AG04450 (cell line): ENCODE measurements at regions not wholly inside any gene's neighbourhood (a gene's known extent, or its start where the extent isn't known, plus 50 kb on each side); places are given as distances from the start of the nearest gene placed in this dataset.

ENCODE experiments used
- CTCF ChIA-PET: fragments of 300-600, 350-600 bp; formaldehyde crosslinking; extraction: SDS; loops from one replicate; lab custom pipeline; 2022; ENCODE audit warnings: antibody characterized with exemption, inconsistent platforms; lab: Charles Lee
- POLR2A ChIA-PET: fragments of 350-600 bp; formaldehyde crosslinking; extraction: SDS; loops from one replicate; lab custom pipeline; 2021; ENCODE audit warnings: antibody characterized with exemption, inconsistent platforms; lab: Yijun Ruan, JAX
- DNase-seq: peaks from one replicate; pipeline ENCODE4 v3.0.0-alpha.2; 2011; ENCODE audit warnings: low read depth, low spot score
- H3K27ac ChIP-seq: one replicate; pipeline ENCODE4 v1.5.1; 2012; ENCODE audit warnings: low read depth, low read length, control low read depth
- H3K27me3 ChIP-seq: one replicate; pipeline ENCODE4 v1.6.0; 2012; ENCODE audit warnings: low read length; ENCODE audit not compliant: control insufficient read depth, insufficient read depth
- H3K4me3 ChIP-seq: 2 replicates; pipeline ENCODE4 v1.5.1; 2011; ENCODE audit warnings: mild to moderate bottlenecking, low read depth, low read length, control low read depth
- H3K9me3 ChIP-seq: 2 replicates; pipeline ENCODE4 v1.5.1; 2012; ENCODE audit warnings: low read length; ENCODE audit not compliant: control insufficient read depth, insufficient read depth
- TF ChIP-seq, protein P1 (sequence below): IDR thresholded peaks from 2 replicates; pipeline ENCODE4 v1.5.1; 2011; ENCODE audit warnings: low read depth, low read length, control low read depth, inconsistent platforms

DNA sequence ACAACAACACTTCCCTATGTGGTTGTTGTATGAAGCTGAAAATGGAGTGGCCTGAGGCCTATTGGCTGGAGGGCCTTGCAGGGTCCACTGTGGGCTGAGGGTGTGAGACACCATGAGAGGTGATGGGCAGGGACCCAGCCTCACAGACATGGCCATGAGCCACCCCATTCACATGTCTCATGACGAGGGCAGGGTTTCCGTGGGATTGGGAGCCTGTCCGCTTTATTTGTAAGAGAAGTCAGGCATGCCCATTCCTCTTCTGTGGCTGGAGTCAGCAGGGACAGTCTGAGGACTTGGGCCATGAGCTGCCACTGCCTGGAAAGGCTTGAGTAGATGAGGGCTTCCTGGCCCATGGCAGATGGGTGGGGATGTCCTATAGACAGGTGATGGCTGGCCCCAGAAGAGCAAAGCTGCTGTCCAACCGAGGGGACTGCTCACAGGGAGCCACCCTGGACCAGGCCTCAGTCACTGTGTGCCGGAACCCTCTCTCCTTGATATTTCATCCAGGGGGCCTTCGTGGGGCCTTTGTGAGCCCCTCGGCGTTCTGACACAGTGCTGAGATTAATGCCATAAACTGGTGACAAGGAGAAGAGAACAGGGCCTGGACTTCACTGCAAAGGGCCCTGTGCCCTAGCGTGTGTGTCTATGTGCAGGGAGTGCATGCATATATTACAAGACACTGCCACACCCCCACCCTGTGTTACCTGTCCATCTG, 971.9 kb downstream of the BRD1 start:
- Histone ChIP-seq H3K4me3 (no peak overlapping the region), H3K27me3 (no peaks in the 10 kb centered on the region), H3K9me3 (peaks cover 87% of the 10 kb centered on the region), H3K27ac (no peak overlapping the region)
- POLR2A ChIA-PET = no interaction called here
- CTCF ChIA-PET = no interaction called here
- DNase-seq = no peak
- TF ChIP-seq, protein P1, sequence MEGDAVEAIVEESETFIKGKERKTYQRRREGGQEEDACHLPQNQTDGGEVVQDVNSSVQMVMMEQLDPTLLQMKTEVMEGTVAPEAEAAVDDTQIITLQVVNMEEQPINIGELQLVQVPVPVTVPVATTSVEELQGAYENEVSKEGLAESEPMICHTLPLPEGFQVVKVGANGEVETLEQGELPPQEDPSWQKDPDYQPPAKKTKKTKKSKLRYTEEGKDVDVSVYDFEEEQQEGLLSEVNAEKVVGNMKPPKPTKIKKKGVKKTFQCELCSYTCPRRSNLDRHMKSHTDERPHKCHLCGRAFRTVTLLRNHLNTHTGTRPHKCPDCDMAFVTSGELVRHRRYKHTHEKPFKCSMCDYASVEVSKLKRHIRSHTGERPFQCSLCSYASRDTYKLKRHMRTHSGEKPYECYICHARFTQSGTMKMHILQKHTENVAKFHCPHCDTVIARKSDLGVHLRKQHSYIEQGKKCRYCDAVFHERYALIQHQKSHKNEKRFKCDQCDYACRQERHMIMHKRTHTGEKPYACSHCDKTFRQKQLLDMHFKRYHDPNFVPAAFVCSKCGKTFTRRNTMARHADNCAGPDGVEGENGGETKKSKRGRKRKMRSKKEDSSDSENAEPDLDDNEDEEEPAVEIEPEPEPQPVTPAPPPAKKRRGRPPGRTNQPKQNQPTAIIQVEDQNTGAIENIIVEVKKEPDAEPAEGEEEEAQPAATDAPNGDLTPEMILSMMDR = no peak

- TF ChIP-seq, protein P1 = no peak
- ChIA-PET CTCF (no interaction called here), POLR2A (no interaction called here)
- no peaks in the 10 kb centered on the region for H3K27me3 ChIP-seq
- no peak overlapping the region for H3K4me3 ChIP-seq
- no peak for DNase-seq
- peaks cover 87% of the 10 kb centered on the region for H3K9me3 ChIP-seq
- no peak overlapping the region for H3K27ac ChIP-seq
Measured at GRCh38 chr22:48855013-48855412, 972.7 kb downstream of the BRD1 start.

DNA sequence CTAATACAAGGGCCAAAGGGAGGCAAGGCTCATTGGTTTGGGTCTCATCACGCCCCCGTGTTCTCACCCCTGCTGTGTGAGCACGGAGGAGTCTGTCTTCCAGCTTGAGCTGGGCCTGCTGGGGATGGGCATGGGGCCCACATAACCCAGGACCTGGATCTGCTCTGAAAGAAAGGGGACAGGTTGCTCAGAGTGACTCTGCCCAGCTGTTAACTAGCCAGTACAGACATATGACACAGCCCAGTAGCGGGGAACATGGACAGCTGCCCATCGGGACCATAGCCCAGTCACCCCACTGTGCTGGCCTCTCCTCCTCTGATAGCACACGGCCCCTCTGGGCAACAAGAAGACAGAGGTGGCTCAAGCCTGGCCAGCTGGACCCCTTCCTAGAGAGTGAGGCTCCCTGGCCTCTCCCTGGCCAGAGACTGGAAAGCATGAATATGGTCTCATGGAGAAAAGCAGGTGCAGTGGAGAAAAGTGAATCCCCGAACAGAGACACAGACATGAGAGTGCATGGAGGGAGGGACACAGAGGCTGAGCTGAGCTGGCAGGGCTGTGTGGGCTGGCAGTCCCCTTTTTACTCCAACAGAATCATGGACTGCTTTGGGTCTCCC, 973.9 kb downstream of the BRD1 start:
- Histone ChIP-seq H3K27ac (no peak overlapping the region), H3K27me3 (no peaks in the 10 kb centered on the region), H3K4me3 (no peak overlapping the region), H3K9me3 (peaks cover 90% of the 10 kb centered on the region)
- ChIA-PET POLR2A (no interaction called here), CTCF (no interaction called here)
- DNase-seq = no peak
- TF ChIP-seq, protein P1 = no peak

DNA sequence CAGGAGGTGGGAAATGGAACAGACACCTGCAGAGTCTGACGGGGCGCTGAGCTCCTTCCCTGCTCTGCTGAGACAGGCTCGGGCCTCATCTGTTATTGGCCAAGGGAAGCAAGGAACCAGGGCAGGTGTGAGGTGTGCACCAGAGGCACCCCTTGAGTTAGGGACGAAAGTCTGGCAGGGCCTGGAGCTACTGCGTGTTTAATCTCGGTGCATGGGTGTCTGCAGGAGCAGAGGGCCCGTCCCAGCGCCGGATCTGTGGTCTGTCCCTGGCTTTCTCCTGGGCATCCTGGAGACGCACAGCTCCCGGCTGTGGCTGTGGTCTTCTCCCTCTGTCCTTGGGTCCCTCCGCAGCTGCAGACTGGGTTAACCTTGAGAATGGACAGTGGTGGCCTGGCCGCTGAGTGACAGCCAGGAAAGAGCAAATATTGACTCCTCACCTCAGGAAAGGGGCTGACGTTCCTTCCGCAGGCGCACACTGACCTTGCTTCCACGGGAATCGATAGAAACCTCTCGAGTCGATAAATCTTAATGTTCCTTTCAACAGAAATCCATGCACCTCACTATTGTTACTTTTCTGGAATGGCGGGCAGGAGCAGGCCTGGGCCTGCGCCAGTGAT, 975.6 kb downstream of the BRD1 start:
- Histone ChIP-seq H3K27me3 (no peaks in the 10 kb centered on the region), H3K27ac (no peak overlapping the region), H3K9me3 (peaks cover 91% of the 10 kb centered on the region), H3K4me3 (no peak overlapping the region)
- no peak for DNase-seq
- ChIA-PET CTCF (no interaction called here), POLR2A (no interaction called here)
- TF ChIP-seq, protein P1 = no peak
